Testis (tissue), 2 donors: ENCODE measurements at regions not wholly inside any gene's neighbourhood (a gene's known extent, or its start where the extent isn't known, plus 50 kb on each side); places are given as distances from the start of the nearest gene placed in this dataset.

Experiments used
- DNase-seq: peaks from one replicate; pipeline ENCODE4 v3.0.0-alpha.2; 2019
- H3K27ac ChIP-seq, 2 donors: fragments of 200-600 bp; sonication (generic); one replicate each; pipeline ENCODE4 v1.5.1; 2019
- H3K27me3 ChIP-seq: fragments of 200-600 bp; sonication (generic); one replicate; pipeline ENCODE4 v1.5.1; 2019
- H3K36me3 ChIP-seq: fragments of 200-600 bp; sonication (generic); one replicate; pipeline ENCODE4 v1.5.1; 2017; ENCODE audit warnings: low read depth; ENCODE audit errors: missing control alignments
- H3K4me1 ChIP-seq: fragments of 200-600 bp; sonication (generic); one replicate; pipeline ENCODE4 v1.5.1; 2019
- H3K4me3 ChIP-seq, 2 donors: fragments of 200-600 bp; sonication (generic); one replicate each; pipeline ENCODE4 v1.5.1; 2017 to 2019
- H3K9me3 ChIP-seq: fragments of 200-600 bp; sonication (generic); one replicate; pipeline ENCODE4 v1.5.1; 2017
- CTCF ChIP-seq, 3 experiments: fragments of 450-650 bp in 2 of 3; fragments of 200-600 bp in 1 of 3; sonication (generic) in 1 of 3; IDR thresholded peaks; one replicate each; pipeline ENCODE4 v1.5.1; 2016 to 2019; ENCODE audit warnings: antibody characterized with exemption in 3 of 3, mild to moderate bottlenecking in 2 of 3, moderate library complexity in 1 of 3
- POLR2A ChIP-seq: fragments of 450-650 bp; IDR thresholded peaks from one replicate; pipeline ENCODE4 v1.6.1; 2017; ENCODE audit warnings: antibody characterized with exemption, mild to moderate bottlenecking, moderate library complexity
- WGBS, 2 donors: methylation state at CpG; one replicate each; pipeline ENCODE4 v1.1.5; 2018; 5-methylcytosine and 5-hydroxymethylcytosine counted together
- intact Hi-C: fragments of 100-400 bp; cut with DNase I; formaldehyde crosslinking; loops from one replicate; pipeline ENCODE4 v1.15.1; 2023; ENCODE audit warnings: low total_unique reads

GRCh38 chr6:163802267-163802666 is 387.7 kb downstream of the QKI start:
- intact Hi-C loops: no loop called here
- no peak overlapping the region for H3K4me3 ChIP-seq
- no peaks in the 10 kb centered on the region for H3K36me3 ChIP-seq
- H3K9me3 ChIP-seq: no peaks in the 10 kb centered on the region
- no peak overlapping the region for H3K27ac ChIP-seq
- no peak for DNase-seq
- no peaks in the 10 kb centered on the region for H3K27me3 ChIP-seq
- TF ChIP-seq POLR2A: no peak
- TF ChIP-seq CTCF (IDR thresholded peaks at IDR 0.05): no peak
- 88 to 95% methylated on average over 2 of the region's 2 CpGs for WGBS, 2 donors
- H3K4me1 ChIP-seq: no peaks in the 10 kb centered on the region

GRCh38 chr6:163797296-163797845 is 382.9 kb downstream of the QKI start:
- WGBS, 2 donors: 82 to 93% methylated on average over 3 of the region's 3 CpGs
- Histone ChIP-seq H3K36me3 (no peaks in the 10 kb centered on the region), H3K4me1 (peaks cover 8% of the 10 kb centered on the region), H3K9me3 (no peaks in the 10 kb centered on the region), H3K27me3 (no peaks in the 10 kb centered on the region), H3K27ac (no peak overlapping the region), H3K4me3 (no peak overlapping the region)
- TF ChIP-seq CTCF (IDR thresholded peaks at IDR 0.05) (no peak), POLR2A (no peak)
- no peak for DNase-seq
- intact Hi-C loops: no loop called here

GRCh38 chr6:163793011-163793983 is 378.8 kb downstream of the QKI start:
- H3K27ac ChIP-seq: no peak overlapping the region
- no peak for DNase-seq
- 50 to 52% methylated on average over 4 of the region's 4 CpGs for WGBS, 2 donors
- no peak overlapping the region for H3K4me3 ChIP-seq
- H3K4me1 ChIP-seq: peaks cover 13% of the 10 kb centered on the region
- no peaks in the 10 kb centered on the region for H3K36me3 ChIP-seq
- TF ChIP-seq POLR2A (no peak), CTCF (IDR thresholded peaks at IDR 0.05) (no peak)
- no peaks in the 10 kb centered on the region for H3K27me3 ChIP-seq
- no peaks in the 10 kb centered on the region for H3K9me3 ChIP-seq
- intact Hi-C loops: no loop called here

GRCh38 chr6:163790266-163790840 is 375.8 kb downstream of the QKI start:
- WGBS, 2 donors: 40 to 46% methylated on average over 5 of the region's 5 CpGs
- Histone ChIP-seq H3K9me3 (no peaks in the 10 kb centered on the region), H3K4me3 (no peak overlapping the region), H3K36me3 (no peaks in the 10 kb centered on the region), H3K4me1 (peaks cover 13% of the 10 kb centered on the region), H3K27me3 (no peaks in the 10 kb centered on the region), H3K27ac (no peak overlapping the region)
- intact Hi-C loops: no loop called here
- no peak for TF ChIP-seq POLR2A
- peak; percentile 54 for DNase-seq

GRCh38 chr6:163789199-163789810 is 374.8 kb downstream of the QKI start:
- H3K9me3 ChIP-seq: no peaks in the 10 kb centered on the region

More at GRCh38 chr6:163789199-163789810, 374.8 kb downstream of the QKI start:
- no peaks in the 10 kb centered on the region for H3K36me3 ChIP-seq
- no peak overlapping the region for H3K27ac ChIP-seq
- TF ChIP-seq POLR2A: no peak
- no peak for TF ChIP-seq CTCF (IDR thresholded peaks at IDR 0.05)
- H3K4me1 ChIP-seq: peaks cover 13% of the 10 kb centered on the region
- intact Hi-C loops: no loop called here
- no peaks in the 10 kb centered on the region for H3K27me3 ChIP-seq
- WGBS, 2 donors: 80 to 88% methylated on average over 5 of the region's 5 CpGs
- DNase-seq: no peak
- H3K4me3 ChIP-seq: no peak overlapping the region
